ENCODE measurements at regions not wholly inside any gene's neighbourhood (a gene's known extent, or its start where the extent isn't known, plus 50 kb on each side); places are given as distances from the start of the nearest gene placed in this dataset.

- Histone ChIP-seq H3F3A (ENCODE audit: insufficient read depth, low read length, poor library complexity, severe bottlenecking) (no peaks in the 10 kb centered on the region), H3K4me2 (ENCODE audit: low read length) (no peak overlapping the region), H3K36me3 (ENCODE audit: insufficient read depth, low read length) (no peaks in the 10 kb centered on the region), H2AFZ (ENCODE audit: low read depth, low read length) (no peak overlapping the region), H3K27me3 (ENCODE audit: insufficient read depth, low read depth, low read length) (no peaks in the 10 kb centered on the region), H3K4me3 (ENCODE audit: low read length) (no peak overlapping the region), H4K20me1 (ENCODE audit: insufficient read depth) (no peaks in the 10 kb centered on the region), H3K9ac (ENCODE audit: low read length) (no peak overlapping the region), H3K9me2 (ENCODE audit: insufficient read depth, low read length) (no peaks in the 10 kb centered on the region), H3K27ac (ENCODE audit: low read length) (no peak overlapping the region), H3K79me2 (replicated peaks; ENCODE audit: insufficient read depth, low read length) (no peaks in the 10 kb centered on the region), H3K9me3 (ENCODE audit: low read length) (no peaks in the 10 kb centered on the region)
- TF ChIP-seq RAD21 (conservative IDR thresholded peaks at IDR 0.05) (no peak), MXI1 (conservative IDR thresholded peaks at IDR 0.05; ENCODE audit: poor library complexity, severe bottlenecking) (no peak), SMC3 (conservative IDR thresholded peaks at IDR 0.05; ENCODE audit: poor library complexity) (no peak), TAF1 (IDR thresholded peaks at IDR 0.05; ENCODE audit: low read depth) (no peak), EZH2 (IDR thresholded peaks at IDR 0.05; ENCODE audit: borderline replicate concordance, insufficient read depth, low read length, poor library complexity, severe bottlenecking) (no peak)
- TF ChIP-seq, protein P1, sequence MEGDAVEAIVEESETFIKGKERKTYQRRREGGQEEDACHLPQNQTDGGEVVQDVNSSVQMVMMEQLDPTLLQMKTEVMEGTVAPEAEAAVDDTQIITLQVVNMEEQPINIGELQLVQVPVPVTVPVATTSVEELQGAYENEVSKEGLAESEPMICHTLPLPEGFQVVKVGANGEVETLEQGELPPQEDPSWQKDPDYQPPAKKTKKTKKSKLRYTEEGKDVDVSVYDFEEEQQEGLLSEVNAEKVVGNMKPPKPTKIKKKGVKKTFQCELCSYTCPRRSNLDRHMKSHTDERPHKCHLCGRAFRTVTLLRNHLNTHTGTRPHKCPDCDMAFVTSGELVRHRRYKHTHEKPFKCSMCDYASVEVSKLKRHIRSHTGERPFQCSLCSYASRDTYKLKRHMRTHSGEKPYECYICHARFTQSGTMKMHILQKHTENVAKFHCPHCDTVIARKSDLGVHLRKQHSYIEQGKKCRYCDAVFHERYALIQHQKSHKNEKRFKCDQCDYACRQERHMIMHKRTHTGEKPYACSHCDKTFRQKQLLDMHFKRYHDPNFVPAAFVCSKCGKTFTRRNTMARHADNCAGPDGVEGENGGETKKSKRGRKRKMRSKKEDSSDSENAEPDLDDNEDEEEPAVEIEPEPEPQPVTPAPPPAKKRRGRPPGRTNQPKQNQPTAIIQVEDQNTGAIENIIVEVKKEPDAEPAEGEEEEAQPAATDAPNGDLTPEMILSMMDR (IDR thresholded peaks at IDR 0.05; ENCODE audit: poor library complexity, severe bottlenecking) = no peak
Observed at GRCh38 chr6:141968632-141969031, 164.1 kb upstream of the GJE1 start.

- H3K27me3 ChIP-seq (ENCODE audit: insufficient read depth, low read depth, low read length) = no peaks in the 10 kb centered on the region
- no peaks in the 10 kb centered on the region for H3F3A ChIP-seq (ENCODE audit: insufficient read depth, low read length, poor library complexity, severe bottlenecking)
- H3K4me2 ChIP-seq (ENCODE audit: low read length) = no peak overlapping the region
- no peak overlapping the region for H3K4me3 ChIP-seq (ENCODE audit: low read length)
- no peak for TF ChIP-seq SMC3 (conservative IDR thresholded peaks at IDR 0.05; ENCODE audit: poor library complexity)
- H2AFZ ChIP-seq (ENCODE audit: low read depth, low read length) = no peak overlapping the region
- no peaks in the 10 kb centered on the region for H4K20me1 ChIP-seq (ENCODE audit: insufficient read depth)
- no peaks in the 10 kb centered on the region for H3K79me2 ChIP-seq (replicated peaks; ENCODE audit: insufficient read depth, low read length)
- H3K36me3 ChIP-seq (ENCODE audit: insufficient read depth, low read length) = no peaks in the 10 kb centered on the region
- no peaks in the 10 kb centered on the region for H3K9me2 ChIP-seq (ENCODE audit: insufficient read depth, low read length)
- H3K9ac ChIP-seq (ENCODE audit: low read length) = no peak overlapping the region
- no peaks in the 10 kb centered on the region for H3K9me3 ChIP-seq (ENCODE audit: low read length)
- H3K27ac ChIP-seq (ENCODE audit: low read length) = no peak overlapping the region
Observed at GRCh38 chr6:141965016-141965545, 167.6 kb upstream of the GJE1 start.

DNA sequence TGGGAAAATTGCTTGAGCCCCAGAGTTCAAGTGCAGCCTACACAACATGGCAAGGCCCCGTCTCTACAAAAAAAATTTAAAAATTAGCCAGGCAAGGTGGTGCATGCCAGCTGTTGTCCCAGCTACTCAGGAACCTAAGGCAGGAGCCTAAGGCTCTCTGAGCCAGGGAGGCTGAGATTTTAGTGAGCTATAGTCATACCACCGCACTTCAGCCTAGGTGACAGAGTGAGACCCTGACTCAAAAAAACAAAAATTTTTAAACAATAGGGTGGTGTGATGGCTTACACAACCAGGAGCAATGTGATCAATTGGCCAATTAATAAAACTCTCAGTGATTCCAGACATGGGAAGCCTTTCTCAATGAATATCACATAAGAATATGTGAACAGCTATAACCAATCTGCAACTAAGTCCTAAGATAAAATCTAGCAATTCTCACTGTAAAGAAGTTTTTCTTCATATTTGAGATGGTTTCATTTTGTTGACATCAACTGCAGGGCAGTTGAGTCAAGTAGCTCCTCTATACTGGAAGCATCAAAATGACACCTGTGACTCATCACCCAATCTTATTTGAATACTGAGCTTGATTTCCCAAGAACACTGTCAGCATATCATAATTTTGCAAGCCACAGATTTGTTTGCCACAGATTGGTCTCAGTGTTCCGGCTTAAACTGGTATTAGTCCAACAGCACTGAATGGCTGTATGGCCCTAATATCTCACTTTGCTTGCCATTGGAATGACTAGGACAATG lies 169.0 kb upstream of the GJE1 start:
- no peak for TF ChIP-seq RAD21 (conservative IDR thresholded peaks at IDR 0.05)
- TF ChIP-seq EP300 (conservative IDR thresholded peaks at IDR 0.05; ENCODE audit: poor library complexity, severe bottlenecking) = no peak
- TF ChIP-seq EZH2 (IDR thresholded peaks at IDR 0.05; ENCODE audit: borderline replicate concordance, insufficient read depth, low read length, poor library complexity, severe bottlenecking) = no peak
- TF ChIP-seq SMC3 (conservative IDR thresholded peaks at IDR 0.05; ENCODE audit: poor library complexity) = no peak
- no peak for TF ChIP-seq TAF1 (IDR thresholded peaks at IDR 0.05; ENCODE audit: low read depth)
- TF ChIP-seq POLR2AphosphoS5 (IDR thresholded peaks at IDR 0.05) = no peak
- TF ChIP-seq, protein P1 (IDR thresholded peaks at IDR 0.05; ENCODE audit: poor library complexity, severe bottlenecking) = no peak
- no peak for TF ChIP-seq MXI1 (conservative IDR thresholded peaks at IDR 0.05; ENCODE audit: poor library complexity, severe bottlenecking)
- no peak for TF ChIP-seq REST (IDR thresholded peaks at IDR 0.05; ENCODE audit: borderline replicate concordance)
- Histone ChIP-seq H3K9me2 (ENCODE audit: insufficient read depth, low read length) (no peaks in the 10 kb centered on the region), H3K4me2 (ENCODE audit: low read length) (no peak overlapping the region), H3K27me3 (ENCODE audit: insufficient read depth, low read depth, low read length) (no peaks in the 10 kb centered on the region), H3K36me3 (ENCODE audit: insufficient read depth, low read length) (no peaks in the 10 kb centered on the region), H3F3A (ENCODE audit: insufficient read depth, low read length, poor library complexity, severe bottlenecking) (no peaks in the 10 kb centered on the region), H4K20me1 (ENCODE audit: insufficient read depth) (no peaks in the 10 kb centered on the region), H3K4me3 (ENCODE audit: low read length) (no peak overlapping the region), H3K9me3 (ENCODE audit: low read length) (no peaks in the 10 kb centered on the region), H3K9ac (ENCODE audit: low read length) (no peak overlapping the region), H3K27ac (ENCODE audit: low read length) (no peak overlapping the region), H2AFZ (ENCODE audit: low read depth, low read length) (no peak overlapping the region), H3K79me2 (replicated peaks; ENCODE audit: insufficient read depth, low read length) (no peaks in the 10 kb centered on the region)

Measured in neural cell (in vitro differentiated cells).